HG02981 (cell line): ENCODE measurements at regions not wholly inside any gene's neighbourhood (a gene's known extent, or its start where the extent isn't known, plus 50 kb on each side); places are given as distances from the start of the nearest gene placed in this dataset.

Experiments used
- ATAC-seq: cut with Tn5 transposase; IDR thresholded peaks from one replicate; pipeline ENCODE4 v1.9.1; 2021; ENCODE audit warnings: mild to moderate bottlenecking, moderate library complexity; ENCODE audit not compliant: unreplicated experiment

GRCh38 chr6:84282550-84282949 lies 55.1 kb upstream of the CEP162 start:
- ATAC-seq = no peak

- ATAC-seq = no peak
Observed at GRCh38 chr6:84280639-84281038, 53.2 kb upstream of the CEP162 start.

GRCh38 chr6:84280030-84280429 lies 52.6 kb upstream of the CEP162 start:
- no peak for ATAC-seq

GRCh38 chr6:84278321-84278998 lies 51.0 kb upstream of the CEP162 start:
- no peak for ATAC-seq
